Osteocyte (in vitro differentiated cells): ENCODE measurements at regions not wholly inside any gene's neighbourhood (a gene's known extent, or its start where the extent isn't known, plus 50 kb on each side); places are given as distances from the start of the nearest gene placed in this dataset.

Experiments used
- DNase-seq: peaks from one replicate; pipeline ENCODE4 v3.0.0; 2021; ENCODE audit warnings: mixed read lengths; ENCODE audit not compliant: unreplicated experiment; ENCODE audit errors: extremely low spot score
- H3K27ac Mint-ChIP-seq: one replicate; pipeline ENCODE4 v1.8.0; 2021; ENCODE audit warnings: mild to moderate bottlenecking, mixed read lengths; ENCODE audit not compliant: unreplicated experiment
- H3K27me3 Mint-ChIP-seq: one replicate; pipeline ENCODE4 v1.8.0; 2021; ENCODE audit warnings: mixed read lengths; ENCODE audit not compliant: unreplicated experiment
- H3K36me3 Mint-ChIP-seq: one replicate; pipeline ENCODE4 v1.8.0; 2021; ENCODE audit warnings: mixed read lengths; ENCODE audit not compliant: unreplicated experiment
- H3K4me1 Mint-ChIP-seq: one replicate; pipeline ENCODE4 v1.8.0; 2021; ENCODE audit warnings: mixed read lengths; ENCODE audit not compliant: unreplicated experiment
- H3K4me3 Mint-ChIP-seq: one replicate; pipeline ENCODE4 v1.8.0; 2021; ENCODE audit warnings: mild to moderate bottlenecking, moderate library complexity, mixed read lengths; ENCODE audit not compliant: unreplicated experiment
- H3K9me3 Mint-ChIP-seq: one replicate; pipeline ENCODE4 v1.8.0; 2021; ENCODE audit warnings: mixed read lengths; ENCODE audit not compliant: unreplicated experiment
- TF ChIP-seq, protein P1 (sequence below): fragments of 200-600 bp; sonication (generic); IDR thresholded peaks from 2 replicates; pipeline ENCODE4 v1.5.0; 2021; ENCODE audit warnings: antibody characterized with exemption, mild to moderate bottlenecking, moderate library complexity

DNA sequence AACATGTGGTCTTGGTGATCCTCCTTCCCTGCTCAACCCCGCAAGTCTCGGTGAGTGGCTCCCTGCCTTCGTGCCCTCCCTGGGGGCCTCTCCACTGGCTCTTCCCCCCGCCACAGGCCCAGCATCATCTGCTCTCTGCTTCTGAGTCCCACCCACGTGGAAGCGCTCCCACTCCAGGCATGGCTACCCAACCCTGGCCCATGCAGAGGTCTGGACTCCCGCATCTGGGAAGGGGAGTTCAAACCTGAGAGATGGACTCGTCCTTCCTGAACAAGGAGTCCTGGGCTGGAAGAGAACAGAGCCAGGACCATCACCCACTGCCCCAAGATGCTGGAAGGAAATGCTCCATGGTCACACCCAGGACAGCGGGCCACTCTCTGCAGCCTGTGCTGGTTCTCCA, 90.8 kb downstream of the DHCR7 start:
- no peak overlapping the region for H3K4me3 Mint-ChIP-seq

GRCh38 chr11:71356904-71357303, 91.3 kb downstream of the DHCR7 start:
- H3K4me3 Mint-ChIP-seq: no peak overlapping the region
- H3K4me1 Mint-ChIP-seq: no peaks in the 10 kb centered on the region
- H3K9me3 Mint-ChIP-seq: peaks cover 4% of the 10 kb centered on the region
- no peak for DNase-seq
- TF ChIP-seq, protein P1, sequence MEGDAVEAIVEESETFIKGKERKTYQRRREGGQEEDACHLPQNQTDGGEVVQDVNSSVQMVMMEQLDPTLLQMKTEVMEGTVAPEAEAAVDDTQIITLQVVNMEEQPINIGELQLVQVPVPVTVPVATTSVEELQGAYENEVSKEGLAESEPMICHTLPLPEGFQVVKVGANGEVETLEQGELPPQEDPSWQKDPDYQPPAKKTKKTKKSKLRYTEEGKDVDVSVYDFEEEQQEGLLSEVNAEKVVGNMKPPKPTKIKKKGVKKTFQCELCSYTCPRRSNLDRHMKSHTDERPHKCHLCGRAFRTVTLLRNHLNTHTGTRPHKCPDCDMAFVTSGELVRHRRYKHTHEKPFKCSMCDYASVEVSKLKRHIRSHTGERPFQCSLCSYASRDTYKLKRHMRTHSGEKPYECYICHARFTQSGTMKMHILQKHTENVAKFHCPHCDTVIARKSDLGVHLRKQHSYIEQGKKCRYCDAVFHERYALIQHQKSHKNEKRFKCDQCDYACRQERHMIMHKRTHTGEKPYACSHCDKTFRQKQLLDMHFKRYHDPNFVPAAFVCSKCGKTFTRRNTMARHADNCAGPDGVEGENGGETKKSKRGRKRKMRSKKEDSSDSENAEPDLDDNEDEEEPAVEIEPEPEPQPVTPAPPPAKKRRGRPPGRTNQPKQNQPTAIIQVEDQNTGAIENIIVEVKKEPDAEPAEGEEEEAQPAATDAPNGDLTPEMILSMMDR: no peak
- H3K36me3 Mint-ChIP-seq: no peaks in the 10 kb centered on the region
- H3K27me3 Mint-ChIP-seq: peaks cover 19% of the 10 kb centered on the region
- H3K27ac Mint-ChIP-seq: no peak overlapping the region

More for the DNA sequence above, 90.8 kb downstream of the DHCR7 start:
- TF ChIP-seq, protein P1: no peak
- H3K27ac Mint-ChIP-seq: no peak overlapping the region
- no peaks in the 10 kb centered on the region for H3K4me1 Mint-ChIP-seq
- DNase-seq: no peak
- no peaks in the 10 kb centered on the region for H3K36me3 Mint-ChIP-seq
- peaks cover 4% of the 10 kb centered on the region for H3K9me3 Mint-ChIP-seq
- H3K27me3 Mint-ChIP-seq: peaks cover 19% of the 10 kb centered on the region

DNA sequence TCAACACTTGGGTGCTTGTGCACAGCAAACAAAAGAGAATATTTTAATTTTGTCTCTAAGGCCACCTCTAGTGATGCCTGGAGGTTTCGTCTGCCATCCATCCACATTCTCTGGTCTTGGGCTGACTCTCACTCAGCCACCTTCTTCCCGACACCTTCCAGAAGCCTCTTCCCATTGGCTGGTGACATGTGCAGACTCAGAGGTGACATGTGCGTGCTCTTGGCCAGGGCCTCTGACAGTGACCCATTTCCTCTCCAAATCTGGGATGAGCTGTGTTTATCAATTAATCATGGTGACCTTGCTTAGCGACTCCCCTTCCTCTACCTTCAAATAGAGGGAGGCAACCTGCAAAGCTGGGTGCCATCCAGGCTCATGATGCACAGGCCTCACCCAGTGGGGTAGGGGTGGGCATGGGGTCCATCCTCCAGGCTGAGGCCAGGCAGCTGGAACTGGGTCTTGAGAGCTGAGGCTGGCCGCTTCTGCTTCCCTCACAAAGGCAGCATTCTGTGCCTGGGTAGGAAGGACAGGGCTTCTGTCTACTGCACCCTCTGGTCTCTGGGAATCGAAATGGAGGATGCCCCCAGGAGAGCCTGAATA, 91.8 kb downstream of the DHCR7 start:
- Mint-ChIP-seq H3K9me3 (peaks cover 4% of the 10 kb centered on the region), H3K27ac (no peak overlapping the region), H3K27me3 (peaks cover 22% of the 10 kb centered on the region), H3K4me1 (no peaks in the 10 kb centered on the region), H3K36me3 (no peaks in the 10 kb centered on the region), H3K4me3 (no peak overlapping the region)
- DNase-seq: no peak
- TF ChIP-seq, protein P1: no peak

DNA sequence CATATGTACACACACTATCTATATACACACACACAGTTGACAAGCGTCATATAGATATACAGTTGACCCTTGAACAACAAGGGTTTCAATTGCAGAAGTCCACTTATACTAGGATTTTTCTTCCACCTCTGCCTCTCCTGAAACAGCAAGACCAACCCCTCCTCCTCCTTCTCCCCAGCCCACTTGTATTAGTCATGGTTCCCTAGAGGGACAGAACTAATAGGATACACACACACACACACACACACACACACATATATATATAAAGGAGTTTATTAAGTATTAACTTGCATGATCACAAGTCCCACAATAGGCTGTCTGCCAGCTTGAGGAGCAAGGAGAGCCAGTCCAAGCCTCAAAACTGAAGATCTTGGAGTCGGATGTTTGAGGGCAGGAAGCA, 92.9 kb downstream of the DHCR7 start:
- TF ChIP-seq, protein P1: no peak
- no peak overlapping the region for H3K4me3 Mint-ChIP-seq

DNA sequence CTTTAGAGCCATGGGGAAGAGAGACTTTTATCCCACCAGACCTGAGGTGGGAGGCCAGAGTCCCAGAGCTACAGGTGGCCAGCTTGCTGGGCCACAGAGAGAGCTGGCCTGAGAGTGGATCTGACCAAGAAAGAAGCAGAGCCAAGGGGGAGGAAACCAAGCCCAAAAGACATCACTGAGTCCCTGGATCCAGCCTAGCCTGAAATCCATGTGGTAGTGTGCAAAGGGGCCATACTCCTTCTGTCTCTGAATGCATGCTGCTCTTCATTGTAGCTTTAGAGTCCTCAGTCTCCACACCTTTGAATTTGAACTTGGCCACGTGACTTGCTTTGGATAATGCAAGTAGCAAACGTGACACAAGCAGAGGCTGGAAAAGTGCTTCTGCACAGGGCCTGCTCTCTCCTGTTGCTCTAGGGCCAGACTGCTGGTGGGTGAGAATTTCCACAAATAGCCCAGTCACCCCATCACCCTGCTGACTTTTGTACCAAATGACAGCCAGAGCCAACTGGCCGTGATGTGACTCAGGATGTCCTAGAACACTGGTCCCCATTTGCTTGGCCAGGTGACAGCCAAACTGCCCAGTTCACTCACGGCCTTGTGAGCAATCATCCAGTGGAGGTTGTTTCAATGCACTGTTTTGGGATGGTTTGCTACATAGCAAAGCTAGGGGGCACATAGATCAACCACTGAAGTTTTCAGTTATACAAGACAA, 93.6 kb downstream of the DHCR7 start:
- no peak for DNase-seq
- H3K4me1 Mint-ChIP-seq: no peaks in the 10 kb centered on the region
- TF ChIP-seq, protein P1: no peak
- no peak overlapping the region for H3K27ac Mint-ChIP-seq
- peaks cover 4% of the 10 kb centered on the region for H3K9me3 Mint-ChIP-seq
- H3K27me3 Mint-ChIP-seq: peaks cover 24% of the 10 kb centered on the region
- no peaks in the 10 kb centered on the region for H3K36me3 Mint-ChIP-seq
- H3K4me3 Mint-ChIP-seq: no peak overlapping the region

More for the DNA sequence above, 92.9 kb downstream of the DHCR7 start:
- peaks cover 4% of the 10 kb centered on the region for H3K9me3 Mint-ChIP-seq
- H3K4me1 Mint-ChIP-seq: no peaks in the 10 kb centered on the region
- no peak overlapping the region for H3K27ac Mint-ChIP-seq
- no peak for DNase-seq
- no peaks in the 10 kb centered on the region for H3K36me3 Mint-ChIP-seq
- H3K27me3 Mint-ChIP-seq: peaks cover 24% of the 10 kb centered on the region
